ENCODE measurements at regions not wholly inside any gene's neighbourhood (a gene's known extent, or its start where the extent isn't known, plus 50 kb on each side); places are given as distances from the start of the nearest gene placed in this dataset.

DNA sequence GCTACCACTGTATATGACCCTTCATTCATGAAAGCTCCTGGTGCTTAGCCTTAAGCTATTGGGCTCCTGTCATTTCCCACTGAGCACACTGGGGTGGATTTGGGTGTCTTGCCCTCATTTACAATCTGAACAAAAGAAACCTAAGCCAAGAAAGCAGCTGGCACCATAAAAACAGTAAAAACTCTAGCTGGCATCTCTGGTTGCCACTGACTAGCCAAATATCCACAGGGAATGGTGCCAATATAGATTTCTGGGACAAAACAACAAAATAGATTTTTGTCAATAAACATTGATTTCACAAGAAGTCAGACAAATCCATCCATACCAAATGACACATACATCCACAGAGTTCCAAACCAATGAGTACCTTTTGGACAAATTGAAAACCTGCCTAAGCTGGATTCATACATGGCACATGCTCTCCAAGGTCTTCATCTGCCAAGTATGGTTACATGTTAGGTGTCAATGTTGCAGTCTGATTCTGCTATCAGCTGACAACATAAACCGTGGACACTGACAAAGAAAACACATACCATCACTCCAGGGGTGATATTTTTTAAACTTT, 1081.5 kb upstream of the ZEB2 start:
- ATAC-seq = no peak
- Histone ChIP-seq H3K27me3 (ENCODE audit: low read length) (no peaks in the 10 kb centered on the region), H3K27ac (ENCODE audit: low read length) (no peak overlapping the region), H4K20me1 (ENCODE audit: low read length) (no peaks in the 10 kb centered on the region), H3K9ac (ENCODE audit: low read length) (no peak overlapping the region), H3K4me3 (ENCODE audit: low read length) (no peak overlapping the region), H3K79me2 (ENCODE audit: low read length) (no peaks in the 10 kb centered on the region), H3F3A (ENCODE audit: low read length, unreplicated experiment) (no peaks in the 10 kb centered on the region), H3K4me2 (ENCODE audit: low read length) (no peak overlapping the region), H3K9me3 (ENCODE audit: low read length) (no peaks in the 10 kb centered on the region), H3K4me1 (ENCODE audit: insufficient read depth, low read length) (peaks cover 21% of the 10 kb centered on the region), H3K36me3 (ENCODE audit: low read depth, low read length) (no peaks in the 10 kb centered on the region), H2AFZ (ENCODE audit: low read length) (no peak overlapping the region), H3K9me2 (replicated peaks; ENCODE audit: low read length) (no peaks in the 10 kb centered on the region)
- no TSS peak for BruUV-seq (replicated peaks)
- TF ChIP-seq EZH2 (IDR thresholded peaks at IDR 0.05; ENCODE audit: low read length, unreplicated experiment) = no peak
- intact Hi-C loops (cut with micrococcal nuclease) = no loop called here
- peak; percentile 30 for DNase-seq
- POLR2A ChIA-PET (ENCODE audit: unreplicated experiment) = no interaction called here
- CTCF ChIA-PET = no interaction called here

DNA sequence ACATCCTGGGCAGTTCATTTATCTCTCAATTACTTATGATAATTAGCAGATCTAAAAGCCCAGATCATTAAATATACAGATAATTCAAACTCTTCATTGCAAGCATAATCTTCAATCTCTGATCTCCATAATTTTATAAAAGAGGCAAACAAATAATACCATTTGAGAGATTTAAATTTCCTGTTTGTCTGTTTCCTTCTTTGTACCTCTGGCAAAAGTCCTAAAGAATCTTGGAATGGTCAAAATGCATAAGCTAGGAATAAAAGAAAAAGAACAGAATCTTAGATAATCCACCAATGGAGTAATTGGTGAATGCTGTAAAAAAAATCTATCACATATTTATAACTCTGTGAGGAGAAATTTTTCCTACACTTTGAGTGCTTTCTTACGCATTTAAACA, 1080.9 kb upstream of the ZEB2 start:
- no TSS peak for BruUV-seq (replicated peaks)
- Histone ChIP-seq H3K9me3 (ENCODE audit: low read length) (no peaks in the 10 kb centered on the region), H3K9ac (ENCODE audit: low read length) (no peak overlapping the region), H3F3A (ENCODE audit: low read length, unreplicated experiment) (no peaks in the 10 kb centered on the region), H3K36me3 (ENCODE audit: low read depth, low read length) (no peaks in the 10 kb centered on the region), H2AFZ (ENCODE audit: low read length) (no peak overlapping the region), H3K9me2 (replicated peaks; ENCODE audit: low read length) (no peaks in the 10 kb centered on the region), H3K4me2 (ENCODE audit: low read length) (no peak overlapping the region), H3K79me2 (ENCODE audit: low read length) (no peaks in the 10 kb centered on the region), H4K20me1 (ENCODE audit: low read length) (no peaks in the 10 kb centered on the region), H3K27me3 (ENCODE audit: low read length) (no peaks in the 10 kb centered on the region), H3K4me1 (ENCODE audit: insufficient read depth, low read length) (peaks cover 21% of the 10 kb centered on the region), H3K27ac (ENCODE audit: low read length) (no peak overlapping the region), H3K4me3 (ENCODE audit: low read length) (no peak overlapping the region)
- POLR2A ChIA-PET (ENCODE audit: unreplicated experiment) = no interaction called here
- intact Hi-C loops (cut with micrococcal nuclease) = no loop called here
- CTCF ChIA-PET = no interaction called here
- TF ChIP-seq, protein P1, sequence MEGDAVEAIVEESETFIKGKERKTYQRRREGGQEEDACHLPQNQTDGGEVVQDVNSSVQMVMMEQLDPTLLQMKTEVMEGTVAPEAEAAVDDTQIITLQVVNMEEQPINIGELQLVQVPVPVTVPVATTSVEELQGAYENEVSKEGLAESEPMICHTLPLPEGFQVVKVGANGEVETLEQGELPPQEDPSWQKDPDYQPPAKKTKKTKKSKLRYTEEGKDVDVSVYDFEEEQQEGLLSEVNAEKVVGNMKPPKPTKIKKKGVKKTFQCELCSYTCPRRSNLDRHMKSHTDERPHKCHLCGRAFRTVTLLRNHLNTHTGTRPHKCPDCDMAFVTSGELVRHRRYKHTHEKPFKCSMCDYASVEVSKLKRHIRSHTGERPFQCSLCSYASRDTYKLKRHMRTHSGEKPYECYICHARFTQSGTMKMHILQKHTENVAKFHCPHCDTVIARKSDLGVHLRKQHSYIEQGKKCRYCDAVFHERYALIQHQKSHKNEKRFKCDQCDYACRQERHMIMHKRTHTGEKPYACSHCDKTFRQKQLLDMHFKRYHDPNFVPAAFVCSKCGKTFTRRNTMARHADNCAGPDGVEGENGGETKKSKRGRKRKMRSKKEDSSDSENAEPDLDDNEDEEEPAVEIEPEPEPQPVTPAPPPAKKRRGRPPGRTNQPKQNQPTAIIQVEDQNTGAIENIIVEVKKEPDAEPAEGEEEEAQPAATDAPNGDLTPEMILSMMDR (conservative IDR thresholded peaks at IDR 0.05; ENCODE audit: low read depth, low read length) = no peak
- no peak for TF ChIP-seq EZH2phosphoT487 (IDR thresholded peaks at IDR 0.05; ENCODE audit: borderline replicate concordance, low read length)
- no peak for TF ChIP-seq EZH2 (IDR thresholded peaks at IDR 0.05; ENCODE audit: low read length, unreplicated experiment)
- ATAC-seq (no peak), DNase-seq (no peak)

DNA sequence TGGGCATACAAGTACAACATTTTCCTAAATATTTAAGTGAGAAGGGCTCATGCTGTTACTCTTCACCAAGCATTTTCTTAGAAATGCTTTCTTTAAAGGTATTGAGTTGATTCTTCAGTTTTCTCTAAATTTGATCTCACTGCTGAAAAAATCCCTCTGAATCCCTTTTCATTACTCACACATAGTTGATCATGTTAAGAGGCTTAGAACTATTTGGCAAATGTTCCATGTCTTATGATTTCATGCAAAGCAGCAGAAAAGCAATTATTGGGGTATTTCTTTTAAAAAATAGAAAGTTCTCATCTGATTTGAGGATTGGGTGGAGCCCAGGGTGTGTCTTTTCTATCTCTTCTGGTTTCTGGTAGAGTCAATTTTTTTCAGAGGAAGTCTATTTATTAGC, 1079.8 kb upstream of the ZEB2 start:
- Histone ChIP-seq H3K27ac (ENCODE audit: low read length) (peak overlapping the region; percentile 74; the same call in 1 of the 2 replicates), H3K9ac (ENCODE audit: low read length) (no peak overlapping the region), H3K4me3 (ENCODE audit: low read length) (no peak overlapping the region), H3K4me1 (ENCODE audit: insufficient read depth, low read length) (peaks cover 30% of the 10 kb centered on the region), H3K36me3 (ENCODE audit: low read depth, low read length) (no peaks in the 10 kb centered on the region), H4K20me1 (ENCODE audit: low read length) (no peaks in the 10 kb centered on the region), H3K27me3 (ENCODE audit: low read length) (no peaks in the 10 kb centered on the region), H3K9me3 (ENCODE audit: low read length) (no peaks in the 10 kb centered on the region), H2AFZ (ENCODE audit: low read length) (no peak overlapping the region), H3F3A (ENCODE audit: low read length, unreplicated experiment) (no peaks in the 10 kb centered on the region), H3K9me2 (replicated peaks; ENCODE audit: low read length) (no peaks in the 10 kb centered on the region), H3K79me2 (ENCODE audit: low read length) (no peaks in the 10 kb centered on the region), H3K4me2 (ENCODE audit: low read length) (no peak overlapping the region)
- intact Hi-C loops (cut with micrococcal nuclease) = no loop called here
- no peak for TF ChIP-seq EZH2phosphoT487 (IDR thresholded peaks at IDR 0.05; ENCODE audit: borderline replicate concordance, low read length)
- TF ChIP-seq EZH2 (IDR thresholded peaks at IDR 0.05; ENCODE audit: low read length, unreplicated experiment) = no peak
- TF ChIP-seq, protein P1 (conservative IDR thresholded peaks at IDR 0.05; ENCODE audit: low read depth, low read length) = no peak
- DNase-seq = no peak
- no TSS peak for BruUV-seq (replicated peaks)
- ChIA-PET POLR2A (ENCODE audit: unreplicated experiment) (no interaction called here), CTCF (no interaction called here)
- ATAC-seq = no peak

All from PC-3 (cell line).